Ovary (tissue), 7 donors: ENCODE measurements at regions not wholly inside any gene's neighbourhood (a gene's known extent, or its start where the extent isn't known, plus 50 kb on each side); places are given as distances from the start of the nearest gene placed in this dataset.

Experiments used
- DNase-seq, 5 donors: peaks; one replicate each; pipeline ENCODE4 v3.0.0-alpha.2; 2019 to 2020
- H3K27ac ChIP-seq, 2 donors: fragments of 200-600 bp; one replicate each; pipeline versions ENCODE4 v1.5.1 to v1.8.0; 2019 to 2022
- H3K27me3 ChIP-seq: fragments of 200-600 bp; one replicate; pipeline ENCODE4 v1.8.0; 2022
- H3K36me3 ChIP-seq: fragments of 200-600 bp; sonication (generic); one replicate; pipeline ENCODE4 v1.5.1; 2019
- H3K4me1 ChIP-seq: one replicate; pipeline ENCODE4 v1.8.1; 2013; ENCODE audit warnings: mild to moderate bottlenecking, moderate library complexity; ENCODE audit not compliant: insufficient read depth
- H3K4me3 ChIP-seq: fragments of 200-600 bp; sonication (generic); one replicate; pipeline ENCODE4 v1.5.1; 2017
- H3K9me3 ChIP-seq, 2 donors: fragments of 200-600 bp in 1 of 2; sonication (generic) in 1 of 2; one replicate each; pipeline versions ENCODE4 v1.5.1 to v1.8.1; 2013 to 2019; ENCODE audit warnings: mild to moderate bottlenecking in 1 of 2, moderate library complexity in 1 of 2
- EP300 ChIP-seq: sonication (generic); formaldehyde crosslinking; IDR thresholded peaks from one replicate; pipeline ENCODE4 v1.6.1; 2017; ENCODE audit warnings: antibody characterized with exemption
- POLR2A ChIP-seq: fragments of 450-650 bp; IDR thresholded peaks from one replicate; pipeline ENCODE4 v1.6.1; 2017; ENCODE audit warnings: antibody characterized with exemption, mild to moderate bottlenecking, moderate library complexity
- WGBS, 3 donors: extraction: QIAGEN DNeasy Blood & Tissue Kit in 1 of 3; methylation state at CpG; one replicate each; pipeline versions ENCODE4 v1.1.5 to v1.1.7; 2013 to 2017; 5-methylcytosine and 5-hydroxymethylcytosine counted together
- intact Hi-C, 4 donors: fragments of 100-400 bp; cut with DNase I; formaldehyde crosslinking; loops; one replicate each; pipeline versions ENCODE4 v1.11.0 to v1.15.1; 2022 to 2023
- TF ChIP-seq, protein P1 (sequence below), 3 donors: fragments of 450-650 bp in 2 of 3; fragments of 200-600 bp in 1 of 3; IDR thresholded peaks; one replicate each; pipeline versions ENCODE4 v1.5.1 to v1.8.0; 2016 to 2022; ENCODE audit warnings: antibody characterized with exemption in 3 of 3, mild to moderate bottlenecking in 1 of 3
- donor health status: DM: no; HTN: no; CAD: no; lungs with moderate emphysema.
- donor health status: DM: no; HTN: no; CAD: no.
- donor health status: Bipolar disorder and iron deficiency.
- donor health status: DM: no; HTN: no; CAD: no.
- donor health status: DM: yes; HTN: yes; CAD: no.

- H3K9me3 ChIP-seq = no peaks in the 10 kb centered on the region
- intact Hi-C loops = no loop called here
These were observed 835.7 kb downstream of the MAT2B start for GRCh38 chr5:164341056-164341619.

GRCh38 chr5:164345173-164345849 is 839.9 kb downstream of the MAT2B start:
- peak in 1 of 5 donors; percentile 31 for DNase-seq
- no peak overlapping the region for H3K4me3 ChIP-seq
- WGBS, 3 donors = 24 to 42% (median 27%) methylated on average over 4 of the region's 4 CpGs
- TF ChIP-seq EP300 = no peak
- TF ChIP-seq POLR2A = no peak
- TF ChIP-seq, protein P1, sequence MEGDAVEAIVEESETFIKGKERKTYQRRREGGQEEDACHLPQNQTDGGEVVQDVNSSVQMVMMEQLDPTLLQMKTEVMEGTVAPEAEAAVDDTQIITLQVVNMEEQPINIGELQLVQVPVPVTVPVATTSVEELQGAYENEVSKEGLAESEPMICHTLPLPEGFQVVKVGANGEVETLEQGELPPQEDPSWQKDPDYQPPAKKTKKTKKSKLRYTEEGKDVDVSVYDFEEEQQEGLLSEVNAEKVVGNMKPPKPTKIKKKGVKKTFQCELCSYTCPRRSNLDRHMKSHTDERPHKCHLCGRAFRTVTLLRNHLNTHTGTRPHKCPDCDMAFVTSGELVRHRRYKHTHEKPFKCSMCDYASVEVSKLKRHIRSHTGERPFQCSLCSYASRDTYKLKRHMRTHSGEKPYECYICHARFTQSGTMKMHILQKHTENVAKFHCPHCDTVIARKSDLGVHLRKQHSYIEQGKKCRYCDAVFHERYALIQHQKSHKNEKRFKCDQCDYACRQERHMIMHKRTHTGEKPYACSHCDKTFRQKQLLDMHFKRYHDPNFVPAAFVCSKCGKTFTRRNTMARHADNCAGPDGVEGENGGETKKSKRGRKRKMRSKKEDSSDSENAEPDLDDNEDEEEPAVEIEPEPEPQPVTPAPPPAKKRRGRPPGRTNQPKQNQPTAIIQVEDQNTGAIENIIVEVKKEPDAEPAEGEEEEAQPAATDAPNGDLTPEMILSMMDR (IDR thresholded peaks at IDR 0.05) = no peak
- no peaks in the 10 kb centered on the region for H3K36me3 ChIP-seq
- H3K9me3 ChIP-seq = no peaks in the 10 kb centered on the region
- no peaks in the 10 kb centered on the region for H3K27me3 ChIP-seq
- intact Hi-C loops = no loop called here
- no peak overlapping the region for H3K27ac ChIP-seq
- H3K4me1 ChIP-seq = no peaks in the 10 kb centered on the region

More at GRCh38 chr5:164341056-164341619, 835.7 kb downstream of the MAT2B start:
- no peak for TF ChIP-seq EP300
- TF ChIP-seq, protein P1 (IDR thresholded peaks at IDR 0.05) = no peak
- no peak for TF ChIP-seq POLR2A
- no peaks in the 10 kb centered on the region for H3K36me3 ChIP-seq
- H3K27ac ChIP-seq = no peak overlapping the region
- no peak for DNase-seq
- H3K4me3 ChIP-seq = no peak overlapping the region
- H3K27me3 ChIP-seq = no peaks in the 10 kb centered on the region
- 38 to 47% (median 46%) methylated on average over 2 of the region's 2 CpGs for WGBS, 3 donors
- no peaks in the 10 kb centered on the region for H3K4me1 ChIP-seq

DNA sequence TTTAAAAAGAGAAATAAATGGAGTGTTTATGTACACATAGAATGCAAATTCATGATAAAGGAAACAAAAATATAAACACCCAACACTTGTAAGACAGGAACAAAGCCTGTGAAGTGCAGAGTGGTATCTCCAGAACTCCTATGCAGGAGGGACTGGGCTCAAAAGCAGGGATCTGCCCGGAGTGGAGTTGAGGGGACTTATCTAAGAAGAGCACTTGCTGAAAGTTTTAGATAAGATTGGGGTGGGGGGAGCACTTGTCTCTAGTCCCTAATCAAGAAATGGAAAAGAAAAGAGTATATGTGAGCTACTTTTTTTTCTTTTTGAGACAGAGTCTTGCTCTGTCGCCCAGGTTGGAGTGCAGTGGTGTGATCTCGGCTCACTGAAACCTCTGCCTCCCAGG is 840.4 kb downstream of the MAT2B start:
- intact Hi-C loops = no loop called here
- no peak for DNase-seq
- WGBS, 3 donors = 55 to 75% (median 60%) methylated on average over 3 of the region's 3 CpGs
- no peaks in the 10 kb centered on the region for H3K27me3 ChIP-seq
- H3K27ac ChIP-seq = no peak overlapping the region
- no peak overlapping the region for H3K4me3 ChIP-seq
- no peaks in the 10 kb centered on the region for H3K4me1 ChIP-seq
- TF ChIP-seq POLR2A = no peak
- TF ChIP-seq, protein P1 (IDR thresholded peaks at IDR 0.05) = no peak
- H3K9me3 ChIP-seq = no peaks in the 10 kb centered on the region
- no peaks in the 10 kb centered on the region for H3K36me3 ChIP-seq

DNA sequence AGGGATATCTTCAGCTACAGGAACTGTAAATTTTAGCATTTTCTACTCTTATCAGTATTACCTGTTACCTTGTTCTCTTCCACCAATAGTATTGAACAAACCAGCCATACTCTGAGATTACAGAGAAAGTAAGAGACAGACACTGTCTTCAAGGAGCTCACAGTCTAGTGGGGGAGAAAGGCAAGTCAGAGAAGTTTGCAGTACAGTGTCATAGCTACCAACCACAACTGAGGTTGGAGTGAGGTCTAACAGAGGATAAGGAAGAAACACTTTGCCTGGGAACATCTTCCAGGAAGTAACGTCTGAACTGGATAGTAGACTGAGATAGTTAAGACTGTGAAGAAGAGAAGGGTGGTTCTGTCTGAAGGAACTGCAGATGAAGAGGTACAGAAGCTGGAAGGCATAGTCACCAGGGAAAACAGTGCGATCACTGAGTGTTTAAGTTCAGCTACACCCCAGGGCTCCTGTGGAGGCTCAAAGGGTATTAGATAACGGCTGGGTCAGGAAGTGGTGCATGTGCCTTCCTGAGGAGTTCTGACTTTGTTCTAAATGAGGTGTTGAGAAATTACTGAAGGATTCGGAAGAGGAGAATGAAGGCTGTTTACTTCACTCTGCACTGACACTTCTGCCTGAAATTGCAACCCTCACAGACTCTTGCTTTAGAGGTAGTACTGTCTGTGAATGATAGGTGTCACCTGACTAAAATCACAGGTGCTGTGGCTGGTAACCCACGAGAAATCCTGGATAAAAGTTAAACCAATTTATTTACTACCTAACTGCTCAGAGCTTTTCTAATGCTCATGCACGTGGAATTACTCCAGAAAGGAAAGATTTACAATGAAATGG is 841.6 kb downstream of the MAT2B start:
- no peak for DNase-seq
- TF ChIP-seq POLR2A (no peak), EP300 (no peak)
- TF ChIP-seq, protein P1 (IDR thresholded peaks at IDR 0.05) = no peak
- H3K27ac ChIP-seq = no peak overlapping the region
- WGBS, 3 donors = 58 to 62% (median 58%) methylated on average over 6 of the region's 6 CpGs
- no peaks in the 10 kb centered on the region for H3K36me3 ChIP-seq
- intact Hi-C loops = no loop called here
- no peaks in the 10 kb centered on the region for H3K4me1 ChIP-seq
- no peak overlapping the region for H3K4me3 ChIP-seq
- H3K9me3 ChIP-seq = no peaks in the 10 kb centered on the region
- H3K27me3 ChIP-seq = no peaks in the 10 kb centered on the region
